ENCODE measurements at regions not wholly inside any gene's neighbourhood (a gene's known extent, or its start where the extent isn't known, plus 50 kb on each side); places are given as distances from the start of the nearest gene placed in this dataset.

- TF ChIP-seq TAF1 (IDR thresholded peaks at IDR 0.05; ENCODE audit: borderline replicate concordance, insufficient read depth, low read length) (no peak), FOXP2 (optimal IDR thresholded peaks at IDR 0.05; ENCODE audit: borderline replicate concordance, extremely low read depth, extremely low read length, insufficient read depth) (no peak), POLR2AphosphoS5 (IDR thresholded peaks at IDR 0.05; ENCODE audit: low read depth, low read length) (no peak), REST (IDR thresholded peaks at IDR 0.05; ENCODE audit: insufficient read depth in 1 of 2, low read depth in 2 of 2, low read length in 2 of 2) (no peak), SIN3A (IDR thresholded peaks at IDR 0.05; ENCODE audit: borderline replicate concordance, insufficient read depth, low read length) (no peak)
Observed at GRCh38 chr2:71939588-71940535, 207.8 kb downstream of the CYP26B1 start.

- TF ChIP-seq SIN3A (IDR thresholded peaks at IDR 0.05; ENCODE audit: borderline replicate concordance, insufficient read depth, low read length): no peak
- TF ChIP-seq TAF1 (IDR thresholded peaks at IDR 0.05; ENCODE audit: borderline replicate concordance, insufficient read depth, low read length): no peak
- no peak for TF ChIP-seq FOXP2 (optimal IDR thresholded peaks at IDR 0.05; ENCODE audit: borderline replicate concordance, extremely low read depth, extremely low read length, insufficient read depth)
Observed at GRCh38 chr2:71938659-71939587, 208.7 kb downstream of the CYP26B1 start.

- TF ChIP-seq POLR2AphosphoS5 (IDR thresholded peaks at IDR 0.05; ENCODE audit: low read depth, low read length) (no peak), REST (IDR thresholded peaks at IDR 0.05; ENCODE audit: insufficient read depth in 1 of 2, low read depth in 2 of 2, low read length in 2 of 2) (no peak), TAF1 (IDR thresholded peaks at IDR 0.05; ENCODE audit: borderline replicate concordance, insufficient read depth, low read length) (no peak), FOXP2 (optimal IDR thresholded peaks at IDR 0.05; ENCODE audit: borderline replicate concordance, extremely low read depth, extremely low read length, insufficient read depth) (no peak), SIN3A (IDR thresholded peaks at IDR 0.05; ENCODE audit: borderline replicate concordance, insufficient read depth, low read length) (no peak)
Observed at GRCh38 chr2:71938108-71938507, 209.6 kb downstream of the CYP26B1 start.

GRCh38 chr2:71937396-71937795 is 210.3 kb downstream of the CYP26B1 start:
- TF ChIP-seq FOXP2 (optimal IDR thresholded peaks at IDR 0.05; ENCODE audit: borderline replicate concordance, extremely low read depth, extremely low read length, insufficient read depth): no peak
- TF ChIP-seq REST (IDR thresholded peaks at IDR 0.05; ENCODE audit: insufficient read depth in 1 of 2, low read depth in 2 of 2, low read length in 2 of 2): no peak
- no peak for TF ChIP-seq SIN3A (IDR thresholded peaks at IDR 0.05; ENCODE audit: borderline replicate concordance, insufficient read depth, low read length)
- TF ChIP-seq TAF1 (IDR thresholded peaks at IDR 0.05; ENCODE audit: borderline replicate concordance, insufficient read depth, low read length): no peak
- no peak for TF ChIP-seq POLR2AphosphoS5 (IDR thresholded peaks at IDR 0.05; ENCODE audit: low read depth, low read length)
